HEK293 (cell line): ENCODE measurements at regions not wholly inside any gene's neighbourhood (a gene's known extent, or its start where the extent isn't known, plus 50 kb on each side); places are given as distances from the start of the nearest gene placed in this dataset.

ENCODE experiments used
- CTCF ChIA-PET: fragments of 350-600 bp; formaldehyde crosslinking; extraction: SDS; loops from one replicate; lab custom pipeline; 2021; ENCODE audit warnings: antibody characterized with exemption; lab: Yijun Ruan, JAX
- POLR2A ChIA-PET: fragments of 300-600 bp; formaldehyde crosslinking; extraction: SDS; loops from one replicate; lab custom pipeline; 2020; ENCODE audit warnings: antibody characterized with exemption, inconsistent platforms; lab: Yijun Ruan, JAX
- H3K27ac ChIP-seq: fragments of 200-500 bp; sonication (Bioruptor generic); 2 replicates; pipeline ENCODE4 v1.5.1; 2014; ENCODE audit warnings: low read depth, low read length, control low read depth, inconsistent platforms; ENCODE audit errors: extremely low read depth
- H3K36me3 ChIP-seq, 2 experiments: fragments of 200-500 bp in 1 of 2; sonication (Bioruptor generic) in 1 of 2; 1 replicate in 1 of 2; 2 replicates in 1 of 2; pipeline ENCODE4 v1.5.1; 2014 to 2017; ENCODE audit warnings: inconsistent platforms in 2 of 2, low read length in 2 of 2; ENCODE audit not compliant: control insufficient read depth in 2 of 2, insufficient read depth in 1 of 2
- H3K4me1 ChIP-seq: fragments of 200-500 bp; sonication (Bioruptor generic); 2 replicates; pipeline ENCODE4 v1.5.1; 2014; ENCODE audit warnings: mild to moderate bottlenecking, low read length, inconsistent platforms; ENCODE audit not compliant: control insufficient read depth, insufficient read depth
- H3K4me3 ChIP-seq: 2 replicates; pipeline ENCODE4 v1.5.1; 2011; ENCODE audit warnings: low read depth, mild to moderate bottlenecking, control low read depth, low read length, moderate library complexity
- H3K9me3 ChIP-seq: fragments of 200-500 bp; sonication (Bioruptor generic); 2 replicates; pipeline ENCODE4 v1.5.1; 2014; ENCODE audit warnings: low read depth, low read length, inconsistent platforms; ENCODE audit not compliant: control insufficient read depth, insufficient read depth
- EGR2 ChIP-seq: fragments of 450-650 bp; formaldehyde crosslinking; IDR thresholded peaks from 2 replicates; pipeline ENCODE4 v1.5.1; 2016; ENCODE audit warnings: low read depth, missing biosample characterization, missing genetic modification characterization
- KLF8 ChIP-seq: fragments of 450-650 bp; formaldehyde crosslinking; IDR thresholded peaks from 2 replicates; pipeline ENCODE4 v1.5.1; 2016; ENCODE audit warnings: missing biosample characterization, missing genetic modification characterization
- MYNN ChIP-seq: fragments of 450-650 bp; formaldehyde crosslinking; IDR thresholded peaks from 2 replicates; pipeline ENCODE4 v1.5.1; 2016; ENCODE audit warnings: missing biosample characterization, missing genetic modification characterization, borderline replicate concordance
- SP3 ChIP-seq: fragments of 450-650 bp; formaldehyde crosslinking; IDR thresholded peaks from 2 replicates; pipeline ENCODE4 v1.5.1; 2016; ENCODE audit warnings: missing biosample characterization, missing genetic modification characterization
- ZBTB17 ChIP-seq: fragments of 450-650 bp; formaldehyde crosslinking; IDR thresholded peaks from 2 replicates; pipeline ENCODE4 v1.5.1; 2016; ENCODE audit warnings: missing biosample characterization, missing genetic modification characterization
- ZBTB21 ChIP-seq: fragments of 450-650 bp; formaldehyde crosslinking; IDR thresholded peaks from 2 replicates; pipeline ENCODE4 v1.5.1; 2017; ENCODE audit warnings: missing biosample characterization, missing genetic modification characterization
- ZNF112 ChIP-seq: fragments of 450-650 bp; formaldehyde crosslinking; IDR thresholded peaks from 2 replicates; pipeline ENCODE4 v1.5.0; 2017; ENCODE audit warnings: missing biosample characterization, missing genetic modification characterization
- ZNF302 ChIP-seq: fragments of 450-650 bp; formaldehyde crosslinking; IDR thresholded peaks from 2 replicates; pipeline ENCODE4 v1.5.1; 2016; ENCODE audit warnings: missing biosample characterization, missing genetic modification characterization, low read depth
- ZNF324 ChIP-seq: fragments of 450-650 bp; formaldehyde crosslinking; IDR thresholded peaks from 2 replicates; pipeline ENCODE4 v1.5.1; 2016; ENCODE audit warnings: missing biosample characterization, missing genetic modification characterization
- ZNF404 ChIP-seq: fragments of 450-650 bp; formaldehyde crosslinking; IDR thresholded peaks from 2 replicates; pipeline ENCODE4 v1.5.1; 2017; ENCODE audit warnings: missing biosample characterization, missing genetic modification characterization
- ZNF629 ChIP-seq: fragments of 450-650 bp; formaldehyde crosslinking; IDR thresholded peaks from 2 replicates; pipeline ENCODE4 v1.5.1; 2017; ENCODE audit warnings: missing biosample characterization, missing genetic modification characterization
- ZNF777 ChIP-seq: fragments of 450-650 bp; formaldehyde crosslinking; IDR thresholded peaks from 2 replicates; pipeline ENCODE4 v1.5.1; 2017; ENCODE audit warnings: missing biosample characterization, missing genetic modification characterization, borderline replicate concordance
- TF ChIP-seq, protein P1 (sequence below): fragments of 450-650 bp; formaldehyde crosslinking; IDR thresholded peaks from 2 replicates; pipeline ENCODE4 v1.5.1; 2017; ENCODE audit warnings: missing biosample characterization, mild to moderate bottlenecking, missing genetic modification characterization, moderate library complexity
- TF ChIP-seq, protein P2 (sequence below): fragments of 450-650 bp; formaldehyde crosslinking; conservative IDR thresholded peaks from 2 replicates; pipeline ENCODE4 v1.5.1; 2016; ENCODE audit warnings: low read depth, missing biosample characterization, missing genetic modification characterization
- TF ChIP-seq, protein P3 (sequence below): fragments of 450-650 bp; formaldehyde crosslinking; IDR thresholded peaks from 2 replicates; pipeline ENCODE4 v1.5.1; 2016; ENCODE audit warnings: missing biosample characterization, missing genetic modification characterization
- TF ChIP-seq, protein P4 (sequence below): fragments of 450-650 bp; formaldehyde crosslinking; IDR thresholded peaks from 2 replicates; pipeline ENCODE4 v1.5.1; 2016; ENCODE audit warnings: missing biosample characterization, missing genetic modification characterization, low read depth
- TF ChIP-seq, protein P5 (sequence below): fragments of 450-650 bp; formaldehyde crosslinking; conservative IDR thresholded peaks from 2 replicates; pipeline ENCODE4 v1.5.1; 2016; ENCODE audit warnings: low read depth, missing biosample characterization, missing genetic modification characterization

DNA sequence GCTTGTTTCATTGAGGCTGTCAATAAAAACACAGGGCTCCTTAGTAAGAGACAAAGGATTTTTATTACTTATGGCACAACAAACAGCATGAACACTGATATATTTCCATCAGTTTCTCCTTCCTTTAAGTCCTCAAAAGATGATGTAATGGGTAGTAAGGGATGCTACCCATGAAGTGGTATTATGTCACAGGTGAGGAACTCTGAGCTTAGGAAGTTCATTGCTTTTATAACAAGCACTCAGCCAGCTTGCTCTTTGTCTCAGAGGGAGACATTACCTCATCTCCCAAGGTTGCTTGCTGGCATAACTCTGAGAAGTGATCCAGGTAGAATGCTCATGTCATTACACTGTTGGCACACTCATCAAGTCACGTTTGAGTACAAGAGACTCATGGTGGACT lies 287.0 kb upstream of the OR4E1 start:
- Histone ChIP-seq H3K36me3 (no peaks in the 10 kb centered on the region), H3K4me3 (no peak overlapping the region), H3K27ac (no peak overlapping the region), H3K9me3 (no peaks in the 10 kb centered on the region), H3K4me1 (no peaks in the 10 kb centered on the region)
- POLR2A ChIA-PET = no interaction called here
- CTCF ChIA-PET = interaction anchor here (0.5 to 1.5 kb wide), 6 partner anchors 8 to 945 kb away, joined by 3 to 11 read pairs (median 4); no protein-coding TSS in a partner anchor
- TF ChIP-seq, protein P1, sequence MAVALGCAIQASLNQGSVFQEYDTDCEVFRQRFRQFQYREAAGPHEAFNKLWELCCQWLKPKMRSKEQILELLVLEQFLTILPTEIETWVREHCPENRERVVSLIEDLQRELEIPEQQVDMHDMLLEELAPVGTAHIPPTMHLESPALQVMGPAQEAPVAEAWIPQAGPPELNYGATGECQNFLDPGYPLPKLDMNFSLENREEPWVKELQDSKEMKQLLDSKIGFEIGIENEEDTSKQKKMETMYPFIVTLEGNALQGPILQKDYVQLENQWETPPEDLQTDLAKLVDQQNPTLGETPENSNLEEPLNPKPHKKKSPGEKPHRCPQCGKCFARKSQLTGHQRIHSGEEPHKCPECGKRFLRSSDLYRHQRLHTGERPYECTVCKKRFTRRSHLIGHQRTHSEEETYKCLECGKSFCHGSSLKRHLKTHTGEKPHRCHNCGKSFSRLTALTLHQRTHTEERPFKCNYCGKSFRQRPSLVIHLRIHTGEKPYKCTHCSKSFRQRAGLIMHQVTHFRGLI (tag by site-specific recombination) = no peak
- TF ChIP-seq, protein P2, sequence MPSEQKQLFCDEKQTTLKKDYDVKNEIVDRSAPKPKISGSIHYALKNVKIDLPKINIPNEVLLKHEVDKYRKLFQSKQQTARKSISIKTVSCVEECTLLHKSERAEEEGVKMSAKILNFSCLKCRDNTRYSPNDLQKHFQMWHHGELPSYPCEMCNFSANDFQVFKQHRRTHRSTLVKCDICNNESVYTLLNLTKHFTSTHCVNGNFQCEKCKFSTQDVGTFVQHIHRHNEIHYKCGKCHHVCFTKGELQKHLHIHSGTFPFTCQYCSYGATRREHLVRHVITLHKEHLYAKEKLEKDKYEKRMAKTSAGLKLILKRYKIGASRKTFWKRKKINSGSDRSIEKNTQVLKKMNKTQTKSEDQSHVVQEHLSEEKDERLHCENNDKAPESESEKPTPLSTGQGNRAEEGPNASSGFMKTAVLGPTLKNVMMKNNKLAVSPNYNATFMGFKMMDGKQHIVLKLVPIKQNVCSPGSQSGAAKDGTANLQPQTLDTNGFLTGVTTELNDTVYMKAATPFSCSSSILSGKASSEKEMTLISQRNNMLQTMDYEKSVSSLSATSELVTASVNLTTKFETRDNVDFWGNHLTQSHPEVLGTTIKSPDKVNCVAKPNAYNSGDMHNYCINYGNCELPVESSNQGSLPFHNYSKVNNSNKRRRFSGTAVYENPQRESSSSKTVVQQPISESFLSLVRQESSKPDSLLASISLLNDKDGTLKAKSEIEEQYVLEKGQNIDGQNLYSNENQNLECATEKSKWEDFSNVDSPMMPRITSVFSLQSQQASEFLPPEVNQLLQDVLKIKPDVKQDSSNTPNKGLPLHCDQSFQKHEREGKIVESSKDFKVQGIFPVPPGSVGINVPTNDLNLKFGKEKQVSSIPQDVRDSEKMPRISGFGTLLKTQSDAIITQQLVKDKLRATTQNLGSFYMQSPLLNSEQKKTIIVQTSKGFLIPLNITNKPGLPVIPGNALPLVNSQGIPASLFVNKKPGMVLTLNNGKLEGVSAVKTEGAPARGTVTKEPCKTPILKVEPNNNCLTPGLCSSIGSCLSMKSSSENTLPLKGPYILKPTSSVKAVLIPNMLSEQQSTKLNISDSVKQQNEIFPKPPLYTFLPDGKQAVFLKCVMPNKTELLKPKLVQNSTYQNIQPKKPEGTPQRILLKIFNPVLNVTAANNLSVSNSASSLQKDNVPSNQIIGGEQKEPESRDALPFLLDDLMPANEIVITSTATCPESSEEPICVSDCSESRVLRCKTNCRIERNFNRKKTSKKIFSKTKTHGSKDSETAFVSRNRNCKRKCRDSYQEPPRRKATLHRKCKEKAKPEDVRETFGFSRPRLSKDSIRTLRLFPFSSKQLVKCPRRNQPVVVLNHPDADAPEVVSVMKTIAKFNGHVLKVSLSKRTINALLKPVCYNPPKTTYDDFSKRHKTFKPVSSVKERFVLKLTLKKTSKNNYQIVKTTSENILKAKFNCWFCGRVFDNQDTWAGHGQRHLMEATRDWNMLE (tag by site-specific recombination) = no peak
- TF ChIP-seq ZNF629 (tag by site-specific recombination) (0 out of 2 replicates have a peak, but pooled peaks have one; percentile 11), ZNF112 (tag by site-specific recombination) (no peak), ZNF324 (no peak), SP3 (no peak), ZNF777 (no peak), KLF8 (0 out of 2 replicates have a peak, but pooled peaks have one; percentile 32), ZNF404 (tag by site-specific recombination) (no peak), ZBTB17 (tag by site-specific recombination) (peak; percentile 21; the same call in 1 of the 2 replicates), ZBTB21 (tag by site-specific recombination) (0 out of 2 replicates have a peak, but pooled peaks have one; percentile 34), EGR2 (tag by site-specific recombination) (no peak), ZNF302 (tag by site-specific recombination) (no peak), MYNN (tag by site-specific recombination) (no peak)
- TF ChIP-seq, protein P3, sequence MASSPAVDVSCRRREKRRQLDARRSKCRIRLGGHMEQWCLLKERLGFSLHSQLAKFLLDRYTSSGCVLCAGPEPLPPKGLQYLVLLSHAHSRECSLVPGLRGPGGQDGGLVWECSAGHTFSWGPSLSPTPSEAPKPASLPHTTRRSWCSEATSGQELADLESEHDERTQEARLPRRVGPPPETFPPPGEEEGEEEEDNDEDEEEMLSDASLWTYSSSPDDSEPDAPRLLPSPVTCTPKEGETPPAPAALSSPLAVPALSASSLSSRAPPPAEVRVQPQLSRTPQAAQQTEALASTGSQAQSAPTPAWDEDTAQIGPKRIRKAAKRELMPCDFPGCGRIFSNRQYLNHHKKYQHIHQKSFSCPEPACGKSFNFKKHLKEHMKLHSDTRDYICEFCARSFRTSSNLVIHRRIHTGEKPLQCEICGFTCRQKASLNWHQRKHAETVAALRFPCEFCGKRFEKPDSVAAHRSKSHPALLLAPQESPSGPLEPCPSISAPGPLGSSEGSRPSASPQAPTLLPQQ = no peak
- TF ChIP-seq, protein P4, sequence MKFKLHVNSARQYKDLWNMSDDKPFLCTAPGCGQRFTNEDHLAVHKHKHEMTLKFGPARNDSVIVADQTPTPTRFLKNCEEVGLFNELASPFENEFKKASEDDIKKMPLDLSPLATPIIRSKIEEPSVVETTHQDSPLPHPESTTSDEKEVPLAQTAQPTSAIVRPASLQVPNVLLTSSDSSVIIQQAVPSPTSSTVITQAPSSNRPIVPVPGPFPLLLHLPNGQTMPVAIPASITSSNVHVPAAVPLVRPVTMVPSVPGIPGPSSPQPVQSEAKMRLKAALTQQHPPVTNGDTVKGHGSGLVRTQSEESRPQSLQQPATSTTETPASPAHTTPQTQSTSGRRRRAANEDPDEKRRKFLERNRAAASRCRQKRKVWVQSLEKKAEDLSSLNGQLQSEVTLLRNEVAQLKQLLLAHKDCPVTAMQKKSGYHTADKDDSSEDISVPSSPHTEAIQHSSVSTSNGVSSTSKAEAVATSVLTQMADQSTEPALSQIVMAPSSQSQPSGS (tag by site-specific recombination) = peak; percentile 80
- TF ChIP-seq, protein P5, sequence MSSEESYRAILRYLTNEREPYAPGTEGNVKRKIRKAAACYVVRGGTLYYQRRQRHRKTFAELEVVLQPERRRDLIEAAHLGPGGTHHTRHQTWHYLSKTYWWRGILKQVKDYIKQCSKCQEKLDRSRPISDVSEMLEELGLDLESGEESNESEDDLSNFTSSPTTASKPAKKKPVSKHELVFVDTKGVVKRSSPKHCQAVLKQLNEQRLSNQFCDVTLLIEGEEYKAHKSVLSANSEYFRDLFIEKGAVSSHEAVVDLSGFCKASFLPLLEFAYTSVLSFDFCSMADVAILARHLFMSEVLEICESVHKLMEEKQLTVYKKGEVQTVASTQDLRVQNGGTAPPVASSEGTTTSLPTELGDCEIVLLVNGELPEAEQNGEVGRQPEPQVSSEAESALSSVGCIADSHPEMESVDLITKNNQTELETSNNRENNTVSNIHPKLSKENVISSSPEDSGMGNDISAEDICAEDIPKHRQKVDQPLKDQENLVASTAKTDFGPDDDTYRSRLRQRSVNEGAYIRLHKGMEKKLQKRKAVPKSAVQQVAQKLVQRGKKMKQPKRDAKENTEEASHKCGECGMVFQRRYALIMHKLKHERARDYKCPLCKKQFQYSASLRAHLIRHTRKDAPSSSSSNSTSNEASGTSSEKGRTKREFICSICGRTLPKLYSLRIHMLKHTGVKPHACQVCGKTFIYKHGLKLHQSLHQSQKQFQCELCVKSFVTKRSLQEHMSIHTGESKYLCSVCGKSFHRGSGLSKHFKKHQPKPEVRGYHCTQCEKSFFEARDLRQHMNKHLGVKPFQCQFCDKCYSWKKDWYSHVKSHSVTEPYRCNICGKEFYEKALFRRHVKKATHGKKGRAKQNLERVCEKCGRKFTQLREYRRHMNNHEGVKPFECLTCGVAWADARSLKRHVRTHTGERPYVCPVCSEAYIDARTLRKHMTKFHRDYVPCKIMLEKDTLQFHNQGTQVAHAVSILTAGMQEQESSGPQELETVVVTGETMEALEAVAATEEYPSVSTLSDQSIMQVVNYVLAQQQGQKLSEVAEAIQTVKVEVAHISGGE = no peak
